Fibroblast of gingiva (primary cell): ENCODE measurements at regions not wholly inside any gene's neighbourhood (a gene's known extent, or its start where the extent isn't known, plus 50 kb on each side); places are given as distances from the start of the nearest gene placed in this dataset.
"Not testable (repeated sequence)": the region's sequence is repeated elsewhere in the genome, so short reads cannot be mapped to it uniquely, and the experiment has no call there.

Experiments
- DNase-seq: peaks from one replicate; pipeline ENCODE4 v3.0.0-alpha.2; 2011; ENCODE audit warnings: low read depth

DNA sequence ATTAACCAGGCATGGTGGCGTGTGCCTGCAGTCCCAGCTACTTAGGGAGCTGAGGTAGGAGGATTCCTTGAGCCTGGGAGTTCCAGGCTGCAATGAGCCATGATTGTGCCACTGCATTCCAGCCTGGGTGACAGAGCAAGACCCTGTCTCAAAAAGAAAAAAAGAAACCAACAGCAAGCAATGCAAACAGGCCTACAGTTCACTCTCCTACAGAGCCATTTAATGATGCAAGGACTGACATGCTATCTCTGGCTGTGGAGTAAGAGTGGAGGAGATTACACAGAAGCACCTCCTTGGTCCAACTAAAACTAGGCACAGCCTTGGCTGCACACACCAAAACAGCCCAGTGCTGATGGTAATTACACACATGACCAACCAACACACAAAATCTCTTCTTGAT lies 127.5 kb upstream of the SOD1 start:
- no peak for DNase-seq

DNA sequence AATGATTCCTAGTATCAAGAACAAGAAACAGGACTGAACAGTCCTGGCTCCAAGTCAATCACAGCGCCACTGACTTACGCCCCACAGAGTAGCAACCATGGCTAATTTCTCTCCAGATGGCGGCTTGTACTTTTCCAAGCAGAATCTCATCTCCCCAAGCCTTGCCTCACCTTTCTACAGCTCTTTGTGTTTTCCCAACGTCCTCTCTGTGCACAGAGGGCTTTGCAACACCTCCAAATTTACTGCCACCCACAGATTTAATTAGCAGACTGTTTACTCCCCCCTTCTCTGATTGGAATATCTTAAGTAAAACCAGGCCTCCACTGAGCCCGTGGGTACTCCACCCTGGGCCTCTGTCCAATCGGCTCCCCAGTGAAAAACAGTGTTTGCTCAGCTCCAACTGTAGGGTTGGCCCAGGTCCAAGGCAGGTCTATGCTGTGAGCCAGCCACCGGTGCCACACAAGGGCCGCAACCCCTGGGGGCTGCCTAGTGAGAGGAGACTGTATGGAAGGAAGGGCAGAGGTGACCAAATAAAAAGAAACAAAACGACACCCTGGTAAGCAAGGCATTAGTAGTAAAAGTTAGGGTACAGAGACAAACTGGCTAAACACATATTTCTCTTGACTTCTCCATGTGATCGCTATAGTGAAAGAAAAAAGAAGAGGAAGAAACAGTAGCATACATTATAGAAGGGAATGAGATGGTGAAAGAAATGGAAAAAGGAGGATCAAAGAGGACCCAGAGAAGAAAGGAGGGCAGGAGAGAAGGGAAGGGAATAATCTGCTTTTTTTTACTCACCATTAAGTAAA lies 128.4 kb upstream of the SOD1 start:
- DNase-seq: no peak

DNA sequence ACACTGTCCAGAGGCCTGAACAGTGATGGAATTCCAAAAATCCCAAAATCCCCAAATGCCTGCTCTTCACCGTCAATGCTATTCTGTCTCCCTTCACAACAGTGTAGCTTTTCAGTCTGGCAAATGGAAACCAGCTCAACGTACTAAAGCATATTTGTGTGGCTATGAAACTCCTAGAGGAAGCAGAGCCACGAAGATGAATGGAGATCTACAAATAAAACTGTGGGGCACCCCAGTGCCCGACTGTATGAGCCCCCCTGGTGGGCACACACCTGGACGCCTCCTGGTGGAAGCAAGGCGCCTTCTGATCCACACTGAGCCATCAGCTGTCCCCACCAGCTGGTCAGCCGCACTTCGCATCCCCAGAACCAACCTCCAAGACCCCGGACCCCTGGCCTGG lies 129.1 kb upstream of the SOD1 start:
- no peak for DNase-seq

GRCh38 chr21:31529406-31529805 lies 130.1 kb upstream of the SOD1 start:
- no peak for DNase-seq

- DNase-seq: no peak
Observed at GRCh38 chr21:31526040-31526439, 133.5 kb upstream of the SOD1 start.

DNA sequence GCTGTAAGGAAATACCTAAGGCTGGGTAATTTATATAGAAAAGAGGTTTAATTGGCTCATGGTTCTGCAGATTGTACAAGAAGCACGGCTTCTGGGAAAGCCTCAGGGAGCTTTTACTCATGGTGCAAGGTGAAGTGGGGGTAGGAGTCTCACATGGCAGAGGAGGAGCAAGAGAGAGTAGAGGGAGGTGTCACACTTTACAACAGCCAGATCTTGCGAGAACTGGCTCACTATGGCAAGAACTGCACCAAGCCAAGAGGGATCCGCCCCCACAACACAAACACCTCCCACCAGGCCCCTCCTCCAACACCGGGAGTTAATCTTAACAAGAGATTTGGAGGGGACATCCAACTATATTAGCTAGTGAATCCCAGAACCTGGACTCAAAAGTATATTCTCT lies 135.4 kb upstream of the SOD1 start:
- DNase-seq: no peak

DNA sequence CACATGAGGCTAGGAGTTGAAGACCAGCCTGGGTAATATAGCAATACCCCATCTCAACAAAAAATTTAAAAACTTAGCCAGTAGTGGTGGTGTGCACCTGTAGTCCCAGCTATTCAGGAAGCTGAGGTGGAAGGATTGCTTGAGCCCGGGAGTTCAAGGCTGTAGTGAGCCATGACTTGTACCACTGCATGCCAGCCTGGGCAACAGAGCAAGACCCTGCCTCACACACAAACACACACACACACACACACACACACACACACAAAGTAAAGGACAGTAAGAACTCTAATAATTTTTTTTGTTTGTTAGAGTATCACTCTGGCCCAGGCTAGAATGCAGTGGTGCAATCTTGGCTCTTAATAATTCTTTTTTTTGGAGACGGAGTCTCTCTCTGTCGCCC lies 138.0 kb upstream of the SOD1 start:
- no peak for DNase-seq

DNA sequence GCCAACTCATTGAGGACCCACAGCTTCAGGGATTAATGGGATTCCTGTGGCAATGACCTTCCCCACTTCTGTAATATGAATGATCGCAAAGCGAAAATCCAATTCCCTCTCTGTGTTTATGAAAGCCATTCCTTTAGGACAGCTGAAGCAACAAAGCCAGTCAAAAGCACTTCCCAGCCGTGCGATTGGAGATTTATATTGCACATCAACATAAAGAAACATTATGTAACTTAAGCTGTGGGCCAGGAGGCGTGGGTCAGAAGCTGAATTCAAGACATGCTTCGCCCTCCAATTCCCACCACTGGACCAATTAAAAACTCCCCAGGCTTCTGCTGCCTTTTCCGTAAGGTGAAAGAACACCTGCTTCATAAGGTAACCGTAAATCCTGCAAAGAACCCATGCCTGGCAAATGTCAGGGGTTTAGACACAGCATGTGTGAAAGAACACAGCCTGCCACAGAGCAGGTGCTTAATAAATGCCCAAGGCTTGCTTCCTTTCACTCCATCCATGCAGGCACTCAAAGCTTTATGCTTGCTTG lies 138.9 kb upstream of the SOD1 start:
- no peak for DNase-seq

DNA sequence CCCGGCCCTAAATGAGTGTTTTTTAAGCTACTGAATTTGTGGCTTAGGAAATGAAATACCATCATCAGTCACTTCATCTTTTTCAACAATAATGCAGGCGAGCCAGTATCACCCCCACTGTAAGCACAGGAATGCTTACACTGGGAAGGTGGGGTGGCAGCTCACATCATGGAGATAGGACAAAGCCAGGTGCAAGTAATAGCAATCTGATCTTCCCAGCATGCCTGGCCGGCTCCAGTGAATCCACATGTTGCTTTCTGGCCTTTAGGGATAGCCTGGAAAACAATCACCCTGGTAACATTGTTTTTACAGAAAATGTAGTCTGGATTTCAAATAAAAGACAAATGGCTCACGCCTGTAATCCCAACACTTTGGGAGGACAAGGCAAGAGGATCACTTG lies 140.9 kb upstream of the SOD1 start:
- no peak for DNase-seq

- DNase-seq: no peak
Observed at GRCh38 chr21:31517664-31518414, 141.7 kb upstream of the SOD1 start.

DNA sequence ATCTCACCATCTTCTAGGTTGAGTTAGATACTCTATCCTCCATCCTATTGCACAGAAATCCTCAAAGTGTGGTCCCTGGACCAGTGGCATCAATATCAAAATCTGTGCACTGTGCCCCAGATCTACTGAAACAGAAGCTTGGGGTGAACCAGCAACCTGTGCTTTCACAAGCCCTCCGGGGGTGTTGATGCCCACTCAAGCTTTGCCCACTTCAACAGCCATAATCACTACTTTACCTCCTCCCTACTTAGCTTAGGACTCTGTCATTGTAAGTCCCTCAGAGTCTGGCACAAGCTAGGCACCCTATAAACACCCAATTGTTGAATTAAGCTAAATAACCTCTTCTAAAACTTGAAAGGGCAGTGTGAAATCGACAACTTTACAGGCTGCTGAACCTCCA lies 144.2 kb upstream of the SOD1 start:
- DNase-seq: no peak

- no peak for DNase-seq
Observed at GRCh38 chr21:31514598-31514997, 144.9 kb upstream of the SOD1 start.

DNA sequence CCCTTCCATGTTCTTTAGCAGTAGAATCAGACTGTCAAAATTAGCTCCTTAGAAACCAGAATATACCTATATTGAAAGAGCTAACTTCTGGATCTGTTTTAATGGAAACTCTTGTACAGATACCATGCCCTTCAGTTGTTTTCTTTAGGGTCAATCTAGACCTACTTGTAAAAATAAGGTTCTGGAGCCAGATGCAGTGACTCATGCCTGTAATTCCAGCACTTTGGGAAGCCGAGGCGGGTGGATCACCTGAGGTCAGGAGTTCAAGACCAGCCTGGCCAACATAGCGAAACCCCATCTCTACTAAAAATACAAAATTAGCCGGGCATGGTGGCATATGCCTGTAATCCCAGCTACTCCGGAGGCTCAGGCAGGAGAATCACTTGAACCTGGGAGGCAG lies 146.0 kb upstream of the SOD1 start:
- DNase-seq: not testable (repeated sequence)

DNA sequence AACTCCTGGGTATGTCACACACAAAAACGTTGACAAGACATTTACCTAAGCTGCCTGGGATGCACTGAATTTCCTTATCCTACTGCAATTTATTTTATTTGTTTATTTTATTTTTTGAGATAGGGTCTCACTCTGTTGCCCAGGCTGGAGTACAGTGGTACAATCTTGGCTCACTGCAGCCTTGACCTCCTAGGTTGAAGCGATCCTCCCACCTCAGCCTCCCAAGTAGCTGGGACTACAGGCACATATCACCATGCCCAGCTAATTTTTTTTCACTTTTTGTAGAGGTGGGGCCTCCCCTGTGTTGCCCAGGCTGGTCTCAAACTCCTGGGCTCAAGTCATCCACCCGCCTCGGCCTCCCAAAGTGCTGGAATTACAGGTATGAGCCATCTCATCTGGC lies 147.5 kb upstream of the SOD1 start:
- not testable (repeated sequence) for DNase-seq

- no peak for DNase-seq
Observed at GRCh38 chr21:31511258-31511657, 148.2 kb upstream of the SOD1 start.

DNA sequence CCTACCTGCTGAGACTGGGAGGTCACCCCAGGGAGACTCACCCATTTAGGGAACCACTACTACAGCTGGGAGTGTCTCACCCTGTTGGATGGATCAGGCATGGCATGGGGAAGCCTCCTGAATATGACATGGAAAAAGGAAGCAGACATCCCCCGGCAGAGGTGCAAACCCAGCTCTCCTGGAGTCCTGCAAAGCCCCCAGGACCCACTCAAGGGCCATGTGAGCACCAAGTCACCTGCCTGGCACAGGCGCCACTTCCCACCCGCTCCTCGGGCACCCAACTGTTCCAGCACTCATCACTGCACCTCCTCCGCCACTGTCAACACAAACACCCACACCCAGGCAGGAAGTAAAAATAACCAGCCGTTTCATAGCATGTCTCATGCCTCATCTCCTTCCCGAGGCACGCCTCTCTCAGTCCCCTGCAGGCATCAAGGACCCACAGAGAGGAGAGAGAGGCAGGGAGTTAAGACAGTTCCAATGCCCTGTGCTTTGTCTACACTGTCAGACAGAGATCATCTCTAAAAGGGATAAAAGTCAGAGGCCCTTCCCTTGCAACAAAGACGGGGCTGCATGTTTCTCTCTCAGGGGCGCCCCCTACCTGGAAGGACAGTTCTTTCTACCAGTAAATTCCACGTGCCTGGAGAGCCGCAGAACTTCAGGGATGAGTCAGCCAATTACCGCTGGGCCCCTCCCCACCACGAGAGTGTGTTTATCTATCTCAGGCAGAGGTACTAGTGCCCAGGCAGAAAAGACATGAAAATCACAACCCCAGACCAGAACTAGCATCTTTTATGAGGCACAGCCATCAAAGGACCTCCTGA lies 150.1 kb upstream of the SOD1 start:
- DNase-seq: no peak

- DNase-seq: no peak
Observed at GRCh38 chr21:31505975-31506374, 153.5 kb upstream of the SOD1 start.

GRCh38 chr21:31503939-31504338 lies 155.6 kb upstream of the SOD1 start:
- no peak for DNase-seq

DNA sequence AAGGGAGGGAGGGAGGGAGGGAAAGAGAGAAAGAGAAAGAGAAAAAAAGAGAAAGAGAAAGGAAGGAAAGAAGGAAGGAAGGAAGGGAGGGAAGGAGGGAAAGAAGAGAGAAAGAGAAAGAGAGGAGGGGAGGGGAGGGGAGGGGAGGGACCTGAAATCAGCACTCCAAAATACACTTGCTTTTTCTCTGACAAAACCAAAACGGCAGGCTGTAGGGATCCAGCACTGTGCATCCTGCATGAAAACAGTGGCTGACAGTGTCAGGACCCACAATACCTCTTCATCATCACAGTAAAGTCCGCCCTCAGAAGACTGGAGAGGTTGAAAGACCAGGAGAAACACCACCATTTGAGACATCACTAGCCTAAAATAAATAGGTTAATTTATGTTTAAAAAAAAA lies 156.0 kb upstream of the SOD1 start:
- no peak for DNase-seq

DNA sequence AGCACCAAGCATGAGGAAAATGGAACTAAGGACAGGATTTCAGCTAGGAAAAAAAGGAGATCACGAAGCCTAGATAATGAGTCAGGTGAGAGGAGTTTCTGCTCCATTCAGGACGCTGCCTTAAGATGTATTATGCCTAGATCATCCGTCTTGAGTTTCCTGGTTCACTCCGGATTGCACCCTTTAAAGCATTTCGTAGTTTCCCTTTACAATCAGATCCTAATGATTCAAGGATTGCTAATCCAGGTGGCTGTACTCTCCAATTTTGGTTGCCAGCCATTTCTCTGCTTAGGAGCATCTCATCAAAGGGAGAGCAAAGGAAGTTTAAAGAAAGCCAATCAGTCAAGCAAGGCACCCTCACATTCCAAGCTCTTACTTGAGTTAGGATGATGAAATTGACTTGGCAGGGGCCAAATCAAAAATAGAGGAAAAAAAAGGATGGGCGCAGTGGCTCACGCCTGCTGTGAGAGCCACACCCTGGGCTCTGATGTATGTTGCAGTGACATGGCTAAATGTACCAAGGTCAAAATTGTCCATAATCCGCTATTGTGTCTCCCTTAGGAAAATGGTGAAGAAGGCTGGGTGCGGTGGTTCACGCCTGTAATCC lies 156.9 kb upstream of the SOD1 start:
- DNase-seq: no peak

GRCh38 chr21:31501926-31502325 lies 157.6 kb upstream of the SOD1 start:
- DNase-seq: no peak

GRCh38 chr21:31500982-31501381 lies 156.9 kb upstream of the TIAM1 start:
- DNase-seq: no peak
